OCI-LY3 (cell line): ENCODE measurements at regions not wholly inside any gene's neighbourhood (a gene's known extent, or its start where the extent isn't known, plus 50 kb on each side); places are given as distances from the start of the nearest gene placed in this dataset.

ENCODE experiments used
- H2AFZ ChIP-seq: fragments of 200-600, 300-600 bp; shearing (Covaris generic); 2 replicates; pipeline ENCODE4 v1.6.0; 2014; ENCODE audit warnings: antibody characterized with exemption, low read depth, low read length
- H3K27ac ChIP-seq: fragments of 200-600, 300-600 bp; sonication (generic); 2 replicates; pipeline ENCODE4 v1.5.1; 2014; ENCODE audit warnings: mild to moderate bottlenecking, low read length, moderate library complexity, mixed read lengths
- H3K27me3 ChIP-seq: fragments of 200-600, 300-600 bp; sonication (generic); 2 replicates; pipeline ENCODE4 v1.6.1; 2014; ENCODE audit warnings: low read depth, low read length, mixed read lengths
- H3K36me3 ChIP-seq: fragments of 200-600, 300-600 bp; sonication (generic); replicated peaks from 2 replicates; pipeline ENCODE3; 2014; ENCODE audit warnings: low read depth, low read length, mixed read lengths
- H3K4me1 ChIP-seq: fragments of 300-600, 200-600 bp; sonication (generic); 2 replicates; pipeline ENCODE4 v1.6.1; 2014; ENCODE audit warnings: low read length, mixed read lengths
- H3K4me2 ChIP-seq: fragments of 200-600, 300-600 bp; sonication (generic); 2 replicates; pipeline ENCODE4 v1.6.1; 2014; ENCODE audit warnings: low read length, mixed read lengths
- H3K4me3 ChIP-seq: fragments of 300-600, 200-600 bp; sonication (generic); 2 replicates; pipeline ENCODE4 v1.5.1; 2014; ENCODE audit warnings: antibody characterized with exemption, mild to moderate bottlenecking, low read length, moderate library complexity
- H3K79me2 ChIP-seq: fragments of 300-600, 200-600 bp; shearing (Covaris generic); 2 replicates; pipeline ENCODE4 v1.6.1; 2014; ENCODE audit warnings: mild to moderate bottlenecking, low read length, mixed read lengths
- H3K9ac ChIP-seq: fragments of 300-600, 200-600 bp; shearing (Covaris generic); 2 replicates; pipeline ENCODE4 v1.6.0; 2014; ENCODE audit warnings: mild to moderate bottlenecking, low read length, moderate library complexity
- H3K9me3 ChIP-seq: fragments of 200-600, 300-600 bp; shearing (Covaris generic); 2 replicates; pipeline ENCODE4 v1.6.1; 2014; ENCODE audit warnings: low read length, mixed read lengths; ENCODE audit not compliant: insufficient read depth
- H4K20me1 ChIP-seq: fragments of 200-600, 300-600 bp; sonication (generic); 2 replicates; pipeline ENCODE4 v1.6.1; 2016; ENCODE audit warnings: low read length, mixed read lengths; ENCODE audit not compliant: insufficient read depth
- CTCF ChIP-seq: fragments of 200-600, 300-600 bp; sonication (generic); IDR thresholded peaks from 2 replicates; pipeline ENCODE4 v1.5.1; 2014; ENCODE audit warnings: antibody characterized with exemption, low read length, low read depth
- EZH2phosphoT487 ChIP-seq: fragments of 200-600 bp; shearing (Covaris generic); IDR thresholded peaks from 2 replicates; pipeline ENCODE4 v1.6.1; 2018; ENCODE audit warnings: antibody characterized with exemption, mixed run types, low read depth

GRCh38 chr1:232372431-232372830 lies 257.5 kb downstream of the SIPA1L2 start:
- Histone ChIP-seq H4K20me1 (no peaks in the 10 kb centered on the region), H3K9me3 (no peaks in the 10 kb centered on the region), H3K27me3 (no peaks in the 10 kb centered on the region), H3K4me2 (no peak overlapping the region), H3K27ac (no peak overlapping the region), H3K79me2 (no peaks in the 10 kb centered on the region), H3K4me1 (no peaks in the 10 kb centered on the region), H3K4me3 (no peak overlapping the region), H3K9ac (no peak overlapping the region), H2AFZ (no peak overlapping the region), H3K36me3 (no peaks in the 10 kb centered on the region)
- TF ChIP-seq CTCF (no peak), EZH2phosphoT487 (no peak)

- Histone ChIP-seq H3K4me3 (no peak overlapping the region), H3K4me2 (no peak overlapping the region), H3K36me3 (no peaks in the 10 kb centered on the region), H3K27me3 (no peaks in the 10 kb centered on the region), H3K27ac (no peak overlapping the region), H3K79me2 (no peaks in the 10 kb centered on the region), H3K9ac (no peak overlapping the region), H3K9me3 (no peaks in the 10 kb centered on the region), H3K4me1 (no peaks in the 10 kb centered on the region), H4K20me1 (no peaks in the 10 kb centered on the region), H2AFZ (no peak overlapping the region)
- TF ChIP-seq EZH2phosphoT487 = no peak
- no peak for TF ChIP-seq CTCF
These were observed 260.3 kb downstream of the SIPA1L2 start for GRCh38 chr1:232369451-232370296.

- Histone ChIP-seq H3K4me1 (no peaks in the 10 kb centered on the region), H3K9ac (no peak overlapping the region), H3K36me3 (no peaks in the 10 kb centered on the region), H3K4me2 (no peak overlapping the region), H3K27me3 (no peaks in the 10 kb centered on the region), H3K4me3 (no peak overlapping the region), H3K27ac (no peak overlapping the region), H2AFZ (no peak overlapping the region), H3K9me3 (no peaks in the 10 kb centered on the region), H3K79me2 (no peaks in the 10 kb centered on the region), H4K20me1 (no peaks in the 10 kb centered on the region)
- TF ChIP-seq EZH2phosphoT487 = no peak
- no peak for TF ChIP-seq CTCF
These were observed 261.1 kb downstream of the SIPA1L2 start for GRCh38 chr1:232368821-232369321.

- H3K27ac ChIP-seq = no peak overlapping the region
These were observed 262.6 kb downstream of the SIPA1L2 start for GRCh38 chr1:232367293-232367692.

More at GRCh38 chr1:232367293-232367692, 262.6 kb downstream of the SIPA1L2 start:
- H3K9me3 ChIP-seq = no peaks in the 10 kb centered on the region
- TF ChIP-seq CTCF (no peak), EZH2phosphoT487 (no peak)
- H3K27me3 ChIP-seq = no peaks in the 10 kb centered on the region
- H3K36me3 ChIP-seq = no peaks in the 10 kb centered on the region
- no peak overlapping the region for H3K9ac ChIP-seq
- no peaks in the 10 kb centered on the region for H3K4me1 ChIP-seq
- H4K20me1 ChIP-seq = no peaks in the 10 kb centered on the region
- no peak overlapping the region for H3K4me2 ChIP-seq
- H2AFZ ChIP-seq = no peak overlapping the region
- no peaks in the 10 kb centered on the region for H3K79me2 ChIP-seq
- H3K4me3 ChIP-seq = no peak overlapping the region
